Skeletal muscle tissue (tissue), 3 donors: ENCODE measurements at regions not wholly inside any gene's neighbourhood (a gene's known extent, or its start where the extent isn't known, plus 50 kb on each side); places are given as distances from the start of the nearest gene placed in this dataset.

ENCODE experiments used
- H3K27ac ChIP-seq: one replicate; pipeline ENCODE4 v1.7.0; 2013; ENCODE audit warnings: mild to moderate bottlenecking, low read depth, low read length, inconsistent platforms
- H3K27me3 ChIP-seq, 3 donors: one replicate each; pipeline ENCODE4 v1.7.0; 2013; ENCODE audit warnings: low read length in 3 of 3; ENCODE audit not compliant: control insufficient read depth in 3 of 3, insufficient read depth in 3 of 3
- H3K36me3 ChIP-seq, 3 donors: one replicate each; pipeline ENCODE4 v1.7.0; 2013; ENCODE audit warnings: low read length in 3 of 3; ENCODE audit not compliant: control insufficient read depth in 3 of 3, insufficient read depth in 3 of 3
- H3K4me1 ChIP-seq, 3 donors: one replicate each; pipeline ENCODE4 v1.7.0; 2013; ENCODE audit warnings: low read length in 3 of 3, mild to moderate bottlenecking in 3 of 3; ENCODE audit not compliant: control insufficient read depth in 3 of 3, insufficient read depth in 3 of 3
- H3K4me3 ChIP-seq, 3 donors: one replicate each; pipeline ENCODE4 v1.7.0; 2013; ENCODE audit warnings: low read length in 3 of 3
- H3K9ac ChIP-seq, 3 donors: one replicate each; pipeline ENCODE4 v1.7.0; 2013; ENCODE audit warnings: low read length in 3 of 3, mild to moderate bottlenecking in 3 of 3, moderate library complexity in 2 of 3, low read depth in 1 of 3
- H3K9me3 ChIP-seq, 3 donors: one replicate each; pipeline ENCODE4 v1.7.0; 2013; ENCODE audit warnings: low read length in 3 of 3; ENCODE audit not compliant: control insufficient read depth in 3 of 3
- donor health status: Osteomylitis.

DNA sequence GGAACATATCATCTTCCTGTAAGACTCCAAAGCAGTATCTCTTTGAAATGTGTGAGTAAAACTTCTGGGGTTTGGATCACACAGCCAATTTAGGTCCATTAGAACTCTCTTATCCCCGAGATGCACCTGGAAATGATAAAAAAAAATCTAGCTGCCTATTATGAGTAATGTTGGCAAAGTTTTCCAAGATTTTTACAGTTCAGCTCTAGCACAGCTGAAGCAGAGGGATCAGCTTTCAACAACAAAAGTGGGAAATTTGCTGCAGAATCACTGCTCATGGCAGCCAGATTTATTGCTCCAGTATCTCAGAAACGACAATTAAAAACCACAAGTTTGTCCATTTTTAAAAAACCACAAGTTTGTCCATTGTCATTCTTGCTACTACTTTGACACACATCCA is 292.2 kb downstream of the IRX2 start:
- H3K4me1 ChIP-seq, result no peaks in the 10 kb centered on the region
- peaks cover 0 to 4% (median 0%) of the 10 kb centered on the region in 3 donors for H3K27me3 ChIP-seq
- no peak overlapping the region for H3K9ac ChIP-seq
- H3K36me3 ChIP-seq, result no peaks in the 10 kb centered on the region
- peaks cover 0 to 2% (median 0%) of the 10 kb centered on the region in 3 donors for H3K9me3 ChIP-seq
- no peak overlapping the region for H3K4me3 ChIP-seq
- H3K27ac ChIP-seq, result no peak overlapping the region

DNA sequence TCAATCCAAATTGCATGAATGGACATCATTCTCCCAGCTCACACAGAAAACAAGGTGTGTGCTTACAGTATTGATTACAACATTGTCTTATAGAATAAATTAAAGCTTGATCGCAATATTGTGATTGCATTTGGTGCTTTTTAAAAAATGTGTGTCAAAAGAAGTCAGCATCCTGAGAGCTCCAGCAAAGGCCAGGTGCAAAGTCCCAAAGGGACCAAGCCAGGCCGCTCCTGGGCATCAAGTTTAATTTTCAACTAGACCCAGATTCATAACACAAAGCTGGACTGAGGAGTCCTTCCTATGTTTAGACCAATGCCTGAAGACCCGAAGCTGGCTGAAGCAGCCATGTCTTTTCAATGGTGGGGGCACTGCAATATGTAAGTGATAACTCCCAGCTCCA is 295.6 kb downstream of the IRX2 start:
- Histone ChIP-seq H3K27ac (no peak overlapping the region), H3K4me1 (no peaks in the 10 kb centered on the region), H3K27me3 (no peaks in the 10 kb centered on the region), H3K4me3 (no peak overlapping the region), H3K36me3 (no peaks in the 10 kb centered on the region), H3K9me3 (peaks cover 0 to 2% (median 0%) of the 10 kb centered on the region in 3 donors), H3K9ac (no peak overlapping the region)

DNA sequence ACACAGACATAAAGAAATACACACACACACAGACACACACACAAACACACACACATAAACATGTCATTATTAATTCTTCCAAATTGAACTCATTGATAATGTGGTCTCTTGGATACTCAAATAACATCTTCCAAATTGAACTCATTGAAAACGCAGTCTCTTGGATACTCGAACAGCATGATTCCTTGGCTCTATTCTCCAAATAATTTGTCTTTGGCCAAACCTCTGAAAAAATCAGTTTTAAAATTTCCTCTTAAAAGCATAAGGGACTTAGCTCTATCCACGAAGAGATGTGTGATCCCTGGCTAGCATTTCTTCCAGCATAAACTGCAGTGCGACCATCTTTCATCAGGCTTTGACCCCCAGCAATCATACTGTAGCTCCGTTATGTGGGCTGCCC is 296.6 kb downstream of the IRX2 start:
- Histone ChIP-seq H3K4me1 (no peaks in the 10 kb centered on the region), H3K27ac (no peak overlapping the region), H3K9me3 (no peaks in the 10 kb centered on the region), H3K36me3 (no peaks in the 10 kb centered on the region), H3K9ac (no peak overlapping the region), H3K4me3 (no peak overlapping the region), H3K27me3 (no peaks in the 10 kb centered on the region)

GRCh38 chr5:2453781-2454180 is 297.7 kb downstream of the IRX2 start:
- Histone ChIP-seq H3K4me3 (no peak overlapping the region), H3K27ac (no peak overlapping the region), H3K27me3 (no peaks in the 10 kb centered on the region), H3K9me3 (no peaks in the 10 kb centered on the region), H3K36me3 (no peaks in the 10 kb centered on the region), H3K9ac (no peak overlapping the region), H3K4me1 (no peaks in the 10 kb centered on the region)

GRCh38 chr5:2451100-2451499 is 300.4 kb downstream of the IRX2 start:
- no peaks in the 10 kb centered on the region for H3K36me3 ChIP-seq
- H3K4me1 ChIP-seq, result no peaks in the 10 kb centered on the region
- H3K9me3 ChIP-seq, result no peaks in the 10 kb centered on the region
- no peak overlapping the region for H3K27ac ChIP-seq
- no peak overlapping the region for H3K4me3 ChIP-seq
- no peaks in the 10 kb centered on the region for H3K27me3 ChIP-seq
- no peak overlapping the region for H3K9ac ChIP-seq

DNA sequence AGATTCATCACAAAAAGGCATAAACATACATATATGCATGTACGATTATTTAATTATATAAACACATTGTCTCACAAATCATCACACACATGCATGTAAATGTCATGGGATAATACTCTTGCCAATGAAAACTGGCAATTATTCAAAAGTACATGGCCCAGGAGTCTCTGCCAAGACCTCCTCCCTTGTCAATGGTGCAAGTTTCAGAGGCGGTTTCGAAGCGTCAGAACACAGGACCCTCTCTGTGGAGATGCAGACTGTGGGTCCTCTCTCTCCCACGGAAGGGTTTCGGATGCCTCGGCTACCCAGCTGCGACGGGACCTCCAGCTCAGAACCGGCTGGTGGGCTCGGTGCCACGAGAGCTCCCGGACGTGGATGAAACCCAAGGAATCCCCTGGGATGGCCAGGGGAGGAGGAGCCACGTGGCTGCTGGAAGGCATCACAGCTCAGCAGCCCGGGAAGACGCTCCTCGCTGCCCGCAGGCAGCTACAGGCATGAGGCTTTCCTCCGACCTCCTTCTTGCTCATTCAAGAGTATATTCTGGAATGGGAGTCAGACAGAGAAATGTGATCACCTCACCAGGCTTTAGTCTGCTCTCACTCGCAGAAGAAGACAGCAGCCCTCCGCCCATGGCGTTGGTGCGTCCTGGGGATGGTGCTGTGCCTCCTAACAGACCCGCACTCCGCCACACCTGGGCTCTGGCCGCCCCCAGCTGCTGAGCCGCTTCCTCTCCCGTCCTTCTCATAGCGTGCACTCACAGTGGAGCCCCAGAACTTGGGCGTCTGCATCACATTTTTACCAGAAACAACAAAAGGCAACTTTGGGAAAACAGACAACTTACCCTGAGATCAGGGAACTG is 308.8 kb downstream of the IRX2 start:
- Histone ChIP-seq H3K4me1 (no peaks in the 10 kb centered on the region), H3K27ac (no peak overlapping the region), H3K4me3 (no peak overlapping the region), H3K27me3 (peaks cover 0 to 4% (median 0%) of the 10 kb centered on the region in 3 donors), H3K9me3 (peaks cover 0 to 2% (median 0%) of the 10 kb centered on the region in 3 donors), H3K36me3 (no peaks in the 10 kb centered on the region), H3K9ac (no peak overlapping the region)

GRCh38 chr5:2441495-2442180 is 309.8 kb downstream of the IRX2 start:
- H3K9me3 ChIP-seq, result peaks cover 0 to 2% (median 0%) of the 10 kb centered on the region in 3 donors
- H3K9ac ChIP-seq, result no peak overlapping the region
- H3K4me3 ChIP-seq, result no peak overlapping the region
- no peaks in the 10 kb centered on the region for H3K4me1 ChIP-seq
- H3K27ac ChIP-seq, result no peak overlapping the region
- H3K27me3 ChIP-seq, result peaks cover 0 to 4% (median 0%) of the 10 kb centered on the region in 3 donors
- H3K36me3 ChIP-seq, result no peaks in the 10 kb centered on the region

DNA sequence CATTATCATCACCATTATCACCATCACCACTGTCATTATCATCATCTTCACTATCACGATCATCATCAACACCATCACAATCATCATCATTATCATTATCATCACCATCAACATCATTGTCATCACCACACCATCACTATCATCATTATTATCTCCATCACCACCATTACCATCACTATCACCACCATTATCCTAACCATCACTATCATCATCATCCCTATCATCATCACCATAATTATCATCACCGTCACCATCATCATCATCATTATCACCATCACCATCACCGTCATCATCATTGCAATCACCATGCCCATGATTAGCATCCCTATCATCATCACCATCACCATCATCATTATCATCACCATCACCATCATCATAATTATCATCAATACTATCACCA is 311.9 kb downstream of the IRX2 start:
- Histone ChIP-seq H3K9me3 (peaks cover 0 to 2% (median 0%) of the 10 kb centered on the region in 3 donors), H3K36me3 (no peaks in the 10 kb centered on the region), H3K4me3 (no peak overlapping the region), H3K9ac (no peak overlapping the region), H3K27ac (no peak overlapping the region), H3K27me3 (peaks cover 0 to 4% (median 0%) of the 10 kb centered on the region in 3 donors), H3K4me1 (no peaks in the 10 kb centered on the region)

DNA sequence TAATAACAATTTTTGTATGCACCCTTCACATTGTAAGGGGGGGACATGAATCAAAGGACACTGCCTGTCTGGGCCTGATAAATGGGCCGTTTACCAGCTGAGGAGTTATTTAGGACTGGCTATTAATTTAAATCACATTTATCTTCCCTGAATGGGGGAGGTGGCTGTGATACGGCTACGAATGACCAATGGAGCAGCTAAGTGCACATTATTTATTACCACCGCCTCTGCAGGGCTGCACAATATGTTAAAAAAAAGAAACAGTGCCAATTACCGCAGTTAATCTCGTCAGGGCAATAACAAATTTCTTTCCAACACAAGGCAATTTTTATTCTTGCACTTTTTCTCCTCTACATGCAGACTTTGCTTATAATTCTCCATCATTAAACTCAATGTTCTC is 318.4 kb downstream of the IRX2 start:
- H3K36me3 ChIP-seq, result no peaks in the 10 kb centered on the region
- no peak overlapping the region for H3K4me3 ChIP-seq
- no peak overlapping the region for H3K27ac ChIP-seq
- H3K4me1 ChIP-seq, result no peaks in the 10 kb centered on the region
- H3K9me3 ChIP-seq, result no peaks in the 10 kb centered on the region
- H3K27me3 ChIP-seq, result peaks cover 0 to 3% (median 0%) of the 10 kb centered on the region in 3 donors
- H3K9ac ChIP-seq, result no peak overlapping the region
